ENCODE measurements at regions not wholly inside any gene's neighbourhood (a gene's known extent, or its start where the extent isn't known, plus 50 kb on each side); places are given as distances from the start of the nearest gene placed in this dataset.

DNA sequence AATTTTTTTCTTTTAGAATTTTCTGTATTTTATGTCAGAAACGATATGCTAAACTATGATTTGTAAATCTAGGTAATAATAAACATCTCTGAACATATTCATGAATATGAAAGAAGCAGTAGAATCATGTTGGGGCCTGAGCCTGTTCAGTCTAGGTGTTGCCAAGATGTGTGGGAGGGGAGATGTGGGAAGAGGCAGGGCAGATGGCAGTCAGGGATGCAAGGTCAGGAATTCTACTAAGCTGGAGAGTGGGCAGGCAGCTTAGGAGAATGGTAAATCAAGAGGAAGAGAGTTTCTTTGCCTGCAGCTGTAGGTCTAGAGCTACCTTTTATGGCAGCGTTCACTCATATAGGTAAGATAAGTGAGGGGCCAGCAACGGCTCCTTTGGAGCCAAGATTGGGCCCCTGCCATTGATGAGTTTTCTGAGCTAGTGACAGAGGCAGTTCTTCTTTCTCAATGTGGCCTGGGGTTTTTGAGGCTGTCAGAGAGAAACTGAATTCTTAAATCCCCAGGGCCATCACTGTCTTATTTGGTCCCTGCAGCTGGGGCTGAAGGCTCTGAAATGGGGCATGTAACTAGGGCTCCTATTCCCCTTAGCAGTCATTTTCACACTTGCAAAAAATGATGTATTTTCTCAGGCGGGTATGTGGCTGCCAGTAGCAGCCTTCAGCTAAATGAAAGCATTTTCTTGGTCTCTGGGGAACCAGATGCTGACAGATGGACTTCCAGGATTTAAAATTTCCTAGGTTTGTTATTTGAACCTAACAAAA, 232.8 kb downstream of the PIK3C3 start:
- no peaks in the 10 kb centered on the region for H3K27me3 ChIP-seq (ENCODE audit: control insufficient read depth in 2 of 2, insufficient read depth in 2 of 2, low read length in 2 of 2)
- no peak overlapping the region for H3K4me3 ChIP-seq (replicated peaks in 1 of 3; ENCODE audit: insufficient read depth in 1 of 3, low read depth in 1 of 3, low read length in 3 of 3)
- H3K27ac ChIP-seq (ENCODE audit: insufficient read depth, low read depth, low read length) = no peak overlapping the region
- no TSS peak for BruUV-seq (replicated peaks)
- DNase-seq (ENCODE audit: low read depth, low spot score) (no peak), FAIRE-seq (no peak)
- H3K9me1 ChIP-seq (replicated peaks; ENCODE audit: control insufficient read depth, extremely low read depth, insufficient read depth, low read length) = no peaks in the 10 kb centered on the region
- H4K20me1 ChIP-seq (replicated peaks; ENCODE audit: control insufficient read depth, extremely low read depth, insufficient read depth, low read length) = no peaks in the 10 kb centered on the region
- dilution Hi-C loops (cut with MboI; ENCODE audit: extremely low pct_ligation_motif_present, low sequenced_read_pairs) (no loop called here), intact Hi-C loops (cut with micrococcal nuclease) (no loop called here)
- no peaks in the 10 kb centered on the region for H3K79me2 ChIP-seq (ENCODE audit: control insufficient read depth, insufficient read depth, low read length)
- no peaks in the 10 kb centered on the region for H3K9me3 ChIP-seq (replicated peaks; ENCODE audit: control insufficient read depth, insufficient read depth, low read length)
- ChIA-PET POLR2A (no interaction called here), CTCF (no interaction called here)
- H3K36me3 ChIP-seq (ENCODE audit: control insufficient read depth in 2 of 2, extremely low read depth in 1 of 2, insufficient read depth in 2 of 2, low read length in 2 of 2) = no peaks in the 10 kb centered on the region
- H3K4me2 ChIP-seq (ENCODE audit: insufficient read depth, low read length) = no peak overlapping the region
- no peak overlapping the region for H2AFZ ChIP-seq (ENCODE audit: low read depth, low read length)
- no peak overlapping the region for H3K9ac ChIP-seq (replicated peaks; ENCODE audit: extremely low read depth, insufficient read depth, low read length)
- H3K4me1 ChIP-seq (ENCODE audit: control insufficient read depth, extremely low read depth, insufficient read depth, low read length) = no peaks in the 10 kb centered on the region
- TF ChIP-seq POLR2A (IDR thresholded peaks at IDR 0.05; ENCODE audit: low read depth, low read length) (no peak), MAX (IDR thresholded peaks at IDR 0.05; ENCODE audit: insufficient read depth, insufficient read length) (no peak)

- no peaks in the 10 kb centered on the region for H3K9me1 ChIP-seq (replicated peaks; ENCODE audit: control insufficient read depth, extremely low read depth, insufficient read depth, low read length)
- no TSS peak for BruUV-seq (replicated peaks)
- H3K9ac ChIP-seq (replicated peaks; ENCODE audit: extremely low read depth, insufficient read depth, low read length) = no peak overlapping the region
- H3K27ac ChIP-seq (ENCODE audit: insufficient read depth, low read depth, low read length) = no peak overlapping the region
- no peaks in the 10 kb centered on the region for H3K36me3 ChIP-seq (ENCODE audit: control insufficient read depth in 2 of 2, extremely low read depth in 1 of 2, insufficient read depth in 2 of 2, low read length in 2 of 2)
- H2AFZ ChIP-seq (ENCODE audit: low read depth, low read length) = no peak overlapping the region
- no peak overlapping the region for H3K4me2 ChIP-seq (ENCODE audit: insufficient read depth, low read length)
- H4K20me1 ChIP-seq (replicated peaks; ENCODE audit: control insufficient read depth, extremely low read depth, insufficient read depth, low read length) = no peaks in the 10 kb centered on the region
- H3K9me3 ChIP-seq (replicated peaks; ENCODE audit: control insufficient read depth, insufficient read depth, low read length) = no peaks in the 10 kb centered on the region
- H3K4me1 ChIP-seq (ENCODE audit: control insufficient read depth, extremely low read depth, insufficient read depth, low read length) = no peaks in the 10 kb centered on the region
- intact Hi-C loops (cut with micrococcal nuclease) = no loop called here
- DNase-seq (ENCODE audit: low read depth, low spot score) (no peak), FAIRE-seq (no peak)
- ChIA-PET POLR2A (no interaction called here), CTCF (no interaction called here)
- no peak for TF ChIP-seq EZH2 (IDR thresholded peaks at IDR 0.05; ENCODE audit: borderline replicate concordance, low read depth, low read length, severe bottlenecking)
- H3K27me3 ChIP-seq (ENCODE audit: control insufficient read depth in 2 of 2, insufficient read depth in 2 of 2, low read length in 2 of 2) = no peaks in the 10 kb centered on the region
- H3K4me3 ChIP-seq (replicated peaks in 1 of 3; ENCODE audit: insufficient read depth in 1 of 3, low read depth in 1 of 3, low read length in 3 of 3) = no peak overlapping the region
- no peaks in the 10 kb centered on the region for H3K79me2 ChIP-seq (ENCODE audit: control insufficient read depth, insufficient read depth, low read length)
- dilution Hi-C loops (cut with MboI; ENCODE audit: extremely low pct_ligation_motif_present, low sequenced_read_pairs) = no loop called here
These were observed 235.6 kb downstream of the PIK3C3 start for GRCh38 chr18:42190643-42191042.

Data from endothelial cell of umbilical vein (primary cell).